ACC112 (cell line): ENCODE measurements at regions not wholly inside any gene's neighbourhood (a gene's known extent, or its start where the extent isn't known, plus 50 kb on each side); places are given as distances from the start of the nearest gene placed in this dataset.

Experiments used
- H2AFZ ChIP-seq: fragments of 200-600 bp; sonication (generic); one replicate; pipeline ENCODE4 v1.6.0; 2017; ENCODE audit warnings: antibody characterized with exemption, low read length; ENCODE audit not compliant: unreplicated experiment
- H3K27ac ChIP-seq: fragments of 200-600 bp; sonication (generic); 2 replicates; pipeline ENCODE4 v1.5.1; 2014; ENCODE audit warnings: low read depth, mild to moderate bottlenecking, antibody characterized with exemption, low read length, moderate library complexity
- H3K27me3 ChIP-seq: fragments of 200-600 bp; sonication (generic); 2 replicates; pipeline ENCODE4 v1.6.1; 2014; ENCODE audit warnings: mild to moderate bottlenecking, antibody characterized with exemption, low read length, moderate library complexity, mixed read lengths; ENCODE audit not compliant: insufficient read depth
- H3K36me3 ChIP-seq: fragments of 200-600 bp; sonication (generic); 2 replicates; pipeline ENCODE4 v1.6.1; 2016; ENCODE audit warnings: mild to moderate bottlenecking, antibody characterized with exemption, low read length, moderate library complexity, mixed read lengths; ENCODE audit not compliant: insufficient read depth
- H3K4me1 ChIP-seq: fragments of 200-600 bp; sonication (generic); one replicate; pipeline ENCODE4 v1.6.1; 2016; ENCODE audit warnings: low read length, mixed read lengths; ENCODE audit not compliant: insufficient read depth, unreplicated experiment, control insufficient read depth
- H3K4me3 ChIP-seq: fragments of 200-600 bp; sonication (generic); 2 replicates; pipeline ENCODE4 v1.5.1; 2014; ENCODE audit warnings: mild to moderate bottlenecking, low read depth, low read length
- H3K79me2 ChIP-seq: fragments of 200-600 bp; sonication (generic); one replicate; pipeline ENCODE4 v1.6.0; 2016; ENCODE audit warnings: low read length; ENCODE audit not compliant: control insufficient read depth, unreplicated experiment, insufficient read depth

- Histone ChIP-seq H2AFZ (no peak overlapping the region), H3K36me3 (no peaks in the 10 kb centered on the region), H3K79me2 (no peaks in the 10 kb centered on the region), H3K27me3 (no peaks in the 10 kb centered on the region), H3K4me1 (no peaks in the 10 kb centered on the region), H3K4me3 (no peak overlapping the region), H3K27ac (no peak overlapping the region)
These were observed 1228.2 kb upstream of the ADGRL3 start for GRCh38 chr4:59971952-59972351.

DNA sequence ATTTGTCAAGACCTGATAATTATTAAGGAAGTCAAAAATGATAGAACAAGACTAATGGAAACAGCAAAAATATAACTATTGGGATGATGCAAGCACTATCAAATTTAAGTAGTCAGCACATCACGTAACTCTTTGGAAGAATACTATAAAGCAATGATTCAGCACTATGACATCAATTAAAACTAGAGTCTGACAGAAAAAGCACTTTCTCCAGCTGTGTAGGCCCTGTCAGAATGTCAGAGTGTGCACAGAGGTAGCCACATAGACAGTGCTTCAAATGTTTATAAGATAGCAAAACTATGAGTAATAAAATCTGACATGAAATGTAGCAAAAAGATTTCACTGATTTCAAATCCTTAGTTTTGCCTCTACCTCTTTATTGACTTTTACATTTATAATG lies 1226.6 kb upstream of the ADGRL3 start:
- no peak overlapping the region for H3K27ac ChIP-seq
- H2AFZ ChIP-seq, result no peak overlapping the region
- no peaks in the 10 kb centered on the region for H3K36me3 ChIP-seq
- H3K4me3 ChIP-seq, result no peak overlapping the region
- no peaks in the 10 kb centered on the region for H3K27me3 ChIP-seq
- H3K4me1 ChIP-seq, result no peaks in the 10 kb centered on the region
- no peaks in the 10 kb centered on the region for H3K79me2 ChIP-seq

GRCh38 chr4:59979061-59979460 lies 1221.1 kb upstream of the ADGRL3 start:
- H3K4me1 ChIP-seq, result no peaks in the 10 kb centered on the region
- H3K27ac ChIP-seq, result no peak overlapping the region
- no peaks in the 10 kb centered on the region for H3K79me2 ChIP-seq
- H3K36me3 ChIP-seq, result no peaks in the 10 kb centered on the region
- no peak overlapping the region for H3K4me3 ChIP-seq
- H3K27me3 ChIP-seq, result no peaks in the 10 kb centered on the region
- H2AFZ ChIP-seq, result no peak overlapping the region

DNA sequence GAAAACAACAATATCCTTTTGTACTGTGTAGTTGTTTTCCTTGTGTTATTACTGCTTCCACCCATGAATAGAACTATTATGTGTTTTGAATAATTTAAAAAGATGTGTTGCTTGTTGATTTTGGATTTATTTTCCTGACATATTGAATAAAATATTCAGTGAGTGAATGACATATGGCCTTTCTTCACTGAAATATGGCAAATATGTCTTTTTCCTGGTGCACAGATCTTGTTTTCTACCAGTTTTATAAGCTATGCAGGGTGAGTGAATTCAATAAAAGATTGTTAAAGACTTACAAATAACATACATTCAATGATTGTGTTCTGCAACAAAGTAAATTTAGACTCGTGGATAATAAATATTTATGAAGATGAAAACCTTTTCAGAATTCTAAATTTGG lies 1216.3 kb upstream of the ADGRL3 start:
- H3K4me1 ChIP-seq, result no peaks in the 10 kb centered on the region
- H3K36me3 ChIP-seq, result no peaks in the 10 kb centered on the region
- no peaks in the 10 kb centered on the region for H3K27me3 ChIP-seq
- H3K79me2 ChIP-seq, result no peaks in the 10 kb centered on the region
- no peak overlapping the region for H3K27ac ChIP-seq
- no peak overlapping the region for H3K4me3 ChIP-seq
- no peak overlapping the region for H2AFZ ChIP-seq

DNA sequence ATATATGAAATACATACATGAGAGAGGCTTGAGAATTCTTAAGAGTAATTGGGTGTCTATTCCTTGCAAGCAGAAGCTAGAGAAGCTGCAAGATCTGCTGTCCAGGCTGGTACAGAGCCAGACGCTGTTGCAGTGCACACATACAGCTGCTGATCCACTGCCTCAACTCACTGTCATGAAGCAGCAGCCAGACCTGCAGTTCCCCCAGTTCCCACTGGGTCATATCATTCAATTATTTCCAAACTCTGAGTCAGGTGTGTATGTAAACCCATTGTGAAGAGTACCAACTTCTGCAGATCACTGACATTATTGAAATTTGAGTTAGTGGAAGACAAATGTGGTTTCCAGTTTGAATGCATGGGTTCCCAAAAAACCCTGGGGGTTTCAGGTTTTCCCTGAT lies 1212.8 kb upstream of the ADGRL3 start:
- H3K36me3 ChIP-seq, result no peaks in the 10 kb centered on the region
- no peak overlapping the region for H3K4me3 ChIP-seq
- no peak overlapping the region for H3K27ac ChIP-seq
- H2AFZ ChIP-seq, result no peak overlapping the region
- H3K4me1 ChIP-seq, result no peaks in the 10 kb centered on the region
- no peaks in the 10 kb centered on the region for H3K27me3 ChIP-seq
- H3K79me2 ChIP-seq, result no peaks in the 10 kb centered on the region

DNA sequence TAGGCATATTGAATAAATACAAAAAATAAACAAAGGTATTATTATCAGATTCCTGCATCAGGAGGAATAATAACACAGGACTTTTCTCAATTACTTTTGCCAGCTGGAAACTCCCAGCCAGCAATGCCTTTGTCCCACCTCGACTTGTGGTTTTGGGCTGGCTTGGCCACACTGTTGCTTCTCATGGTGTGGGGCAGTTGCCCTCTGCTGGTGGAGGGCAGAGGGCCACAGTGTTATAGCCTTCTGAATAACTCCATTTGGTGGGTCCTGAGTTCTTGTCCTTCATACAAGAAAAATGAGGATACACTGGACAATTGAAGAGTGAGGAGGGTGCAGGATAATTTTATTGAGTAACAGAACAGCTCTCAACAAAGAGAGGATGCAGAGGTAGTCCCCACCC lies 1206.0 kb upstream of the ADGRL3 start:
- Histone ChIP-seq H3K4me3 (no peak overlapping the region), H3K27me3 (no peaks in the 10 kb centered on the region), H3K27ac (no peak overlapping the region), H3K4me1 (no peaks in the 10 kb centered on the region), H3K36me3 (no peaks in the 10 kb centered on the region), H3K79me2 (no peaks in the 10 kb centered on the region), H2AFZ (no peak overlapping the region)

DNA sequence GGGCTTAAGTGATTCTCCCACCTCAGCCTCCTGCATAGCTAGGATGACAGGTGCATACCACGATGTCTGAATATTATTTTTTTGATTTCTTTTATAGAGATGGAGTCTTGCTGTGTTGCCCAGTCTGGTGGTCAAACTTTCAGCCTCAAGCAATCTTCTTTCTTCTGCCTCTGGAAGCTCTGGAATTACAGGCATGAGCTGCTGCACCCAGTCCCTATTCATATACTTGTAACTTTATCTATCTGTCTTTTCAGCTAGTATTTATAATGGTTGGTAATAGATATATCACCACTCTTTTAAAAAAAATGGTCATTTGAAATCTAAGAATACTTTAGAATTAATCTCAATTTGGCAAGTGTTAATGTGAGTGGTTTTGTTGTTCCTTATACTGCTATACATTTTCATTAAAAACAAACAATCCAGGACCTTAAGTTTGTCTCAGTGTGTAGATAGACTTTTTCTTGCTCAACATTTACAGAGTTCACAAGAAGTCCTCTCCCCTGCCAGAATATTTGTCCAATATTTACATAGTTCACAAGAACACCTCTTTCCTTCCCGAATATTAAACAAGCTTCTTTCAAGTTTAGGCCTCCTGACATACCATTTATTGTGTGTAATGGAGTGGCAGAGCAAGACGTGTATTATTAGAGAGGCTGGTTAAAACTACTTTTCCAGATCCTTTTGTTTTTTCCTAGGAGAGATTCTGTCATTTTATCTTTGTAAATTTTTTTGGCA lies 1197.4 kb upstream of the ADGRL3 start:
- Histone ChIP-seq H2AFZ (no peak overlapping the region), H3K27ac (no peak overlapping the region)

GRCh38 chr4:60013464-60014184 lies 1186.5 kb upstream of the ADGRL3 start:
- H2AFZ ChIP-seq, result no peak overlapping the region
- H3K36me3 ChIP-seq, result no peaks in the 10 kb centered on the region
- no peak overlapping the region for H3K27ac ChIP-seq

More for the DNA sequence above, 1197.4 kb upstream of the ADGRL3 start:
- Histone ChIP-seq H3K36me3 (no peaks in the 10 kb centered on the region), H3K27me3 (no peaks in the 10 kb centered on the region), H3K4me1 (no peaks in the 10 kb centered on the region), H3K4me3 (no peak overlapping the region), H3K79me2 (no peaks in the 10 kb centered on the region)

GRCh38 chr4:60016971-60017370 lies 1183.2 kb upstream of the ADGRL3 start:
- no peaks in the 10 kb centered on the region for H3K27me3 ChIP-seq
- no peaks in the 10 kb centered on the region for H3K79me2 ChIP-seq
- no peak overlapping the region for H3K27ac ChIP-seq
- H2AFZ ChIP-seq, result no peak overlapping the region
- H3K36me3 ChIP-seq, result no peaks in the 10 kb centered on the region
- no peak overlapping the region for H3K4me3 ChIP-seq
- no peaks in the 10 kb centered on the region for H3K4me1 ChIP-seq

More at GRCh38 chr4:60013464-60014184, 1186.5 kb upstream of the ADGRL3 start:
- H3K79me2 ChIP-seq, result no peaks in the 10 kb centered on the region
- H3K4me3 ChIP-seq, result no peak overlapping the region
- H3K4me1 ChIP-seq, result no peaks in the 10 kb centered on the region
- H3K27me3 ChIP-seq, result no peaks in the 10 kb centered on the region

DNA sequence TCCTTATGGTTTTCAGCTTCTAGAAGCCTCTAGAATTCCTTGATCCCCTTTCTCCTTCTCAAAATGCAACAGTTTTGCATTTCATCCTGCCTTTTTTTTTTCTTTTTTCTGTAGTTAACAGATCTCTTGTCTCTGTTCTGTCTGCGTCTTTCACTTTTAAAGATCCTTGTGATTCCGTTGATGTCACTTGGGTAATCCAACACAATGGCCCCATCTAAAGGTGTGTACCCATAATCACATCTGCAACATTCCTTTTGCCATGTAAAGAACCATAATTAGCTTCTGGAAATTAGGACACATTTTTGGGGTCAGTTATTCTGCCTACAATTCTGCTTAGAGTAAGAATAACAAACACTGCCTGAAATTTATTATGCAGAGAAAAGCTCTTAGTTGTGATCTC lies 1180.9 kb upstream of the ADGRL3 start:
- H3K27ac ChIP-seq, result no peak overlapping the region
- no peaks in the 10 kb centered on the region for H3K4me1 ChIP-seq
- H3K4me3 ChIP-seq, result no peak overlapping the region
- no peaks in the 10 kb centered on the region for H3K27me3 ChIP-seq
- no peak overlapping the region for H2AFZ ChIP-seq
- H3K36me3 ChIP-seq, result no peaks in the 10 kb centered on the region
- H3K79me2 ChIP-seq, result no peaks in the 10 kb centered on the region

GRCh38 chr4:60019946-60020345 lies 1180.2 kb upstream of the ADGRL3 start:
- no peak overlapping the region for H3K4me3 ChIP-seq
- no peaks in the 10 kb centered on the region for H3K27me3 ChIP-seq
- H3K79me2 ChIP-seq, result no peaks in the 10 kb centered on the region
- H3K27ac ChIP-seq, result no peak overlapping the region
- H2AFZ ChIP-seq, result no peak overlapping the region
- H3K36me3 ChIP-seq, result no peaks in the 10 kb centered on the region
- no peaks in the 10 kb centered on the region for H3K4me1 ChIP-seq
